ENCODE measurements at regions not wholly inside any gene's neighbourhood (a gene's known extent, or its start where the extent isn't known, plus 50 kb on each side); places are given as distances from the start of the nearest gene placed in this dataset.
"Not testable (repeated sequence)": the region's sequence is repeated elsewhere in the genome, so short reads cannot be mapped to it uniquely, and the experiment has no call there.

GRCh38 chr3:51604212-51604611, 65.7 kb downstream of the RAD54L2 start:
- Histone ChIP-seq H3K27ac (ENCODE audit: extremely low read length, insufficient read depth, low read length) (no peak overlapping the region), H4K20me1 (ENCODE audit: insufficient read depth, low read length) (no peaks in the 10 kb centered on the region; the same call in 1 of the 2 replicates), H2AFZ (ENCODE audit: low read length) (no peak overlapping the region), H3K4me2 (ENCODE audit: low read depth, low read length) (no peak overlapping the region), H3K4me3 (replicated peaks in 1 of 3; ENCODE audit: insufficient read depth in 1 of 3, low read depth in 2 of 3, low read length in 3 of 3) (no peak overlapping the region), H3K9me3 (ENCODE audit: low read length) (no peaks in the 10 kb centered on the region), H3K9ac (ENCODE audit: insufficient read depth, low read depth, low read length) (no peak overlapping the region), H3K27me3 (ENCODE audit: control insufficient read depth in 1 of 2, insufficient read depth in 2 of 2, low read length in 2 of 2) (no peaks in the 10 kb centered on the region), H3K79me2 (ENCODE audit: insufficient read depth, low read length) (no peaks in the 10 kb centered on the region), H3K4me1 (ENCODE audit: insufficient read depth, low read length) (peaks cover 7% of the 10 kb centered on the region), H3K36me3 (replicated peaks in 1 of 2; ENCODE audit: control insufficient read depth in 1 of 2, insufficient read depth in 2 of 2, low read length in 2 of 2) (no peaks in the 10 kb centered on the region; a peak in 2 of 5 replicates)
- ATAC-seq (no peak), DNase-seq (ENCODE audit: low spot score) (no peak), FAIRE-seq (no peak)
- TF ChIP-seq ZNF629 (CRISPR knock-in tag; conservative IDR thresholded peaks at IDR 0.05) (peak; percentile 53; the same call in 1 of the 2 replicates), ZNF138 (CRISPR knock-in tag; IDR thresholded peaks at IDR 0.05; ENCODE audit: low read depth) (no peak), STAT5B (CRISPR knock-in tag; IDR thresholded peaks at IDR 0.05) (no peak), YEATS4 (CRISPR knock-in tag; IDR thresholded peaks at IDR 0.05; ENCODE audit: borderline replicate concordance) (no peak)
- POLR2A ChIA-PET: no interaction called here
- in situ Hi-C loops (cut with HindIII; ENCODE audit: extremely low pct_ligation_motif_present, low pct_unique_long_range_greater_than_20kb) (no loop called here), intact Hi-C loops (cut with micrococcal nuclease; ENCODE audit: unreplicated experiment) (no loop called here)
- 86% methylated on average over 1 of the region's 1 CpG for WGBS (ENCODE audit: low lambda C conversion rate)
- BruUV-seq (replicated peaks): no TSS peak
- CTCF ChIA-PET (ENCODE audit: low intra/inter-chr PET ratio, low total read pairs): no interaction called here

DNA sequence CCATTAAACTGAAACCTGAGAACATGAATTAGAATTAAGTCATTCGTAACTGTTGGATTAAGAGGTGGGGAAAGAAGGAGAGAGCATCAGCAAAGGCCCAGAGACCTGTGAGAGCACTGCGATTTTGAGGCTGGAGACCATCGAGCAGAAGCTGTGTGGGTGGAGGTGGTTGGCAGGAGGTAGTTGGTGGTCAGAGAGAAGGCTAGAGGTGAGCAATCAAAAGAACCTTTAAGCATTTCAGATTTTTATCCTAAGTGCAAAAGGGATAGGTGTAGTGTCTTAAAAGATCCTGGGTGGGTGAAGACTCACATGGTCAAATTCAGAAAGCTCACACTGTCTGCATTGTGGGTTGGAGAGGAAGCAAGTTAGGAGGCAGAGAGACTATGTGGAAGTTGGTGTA, 65.1 kb upstream of the TEX264 start:
- WGBS (ENCODE audit: low lambda C conversion rate): 97% methylated on average over 3 of the region's 3 CpGs
- Histone ChIP-seq H3K27me3 (ENCODE audit: control insufficient read depth in 1 of 2, insufficient read depth in 2 of 2, low read length in 2 of 2) (no peaks in the 10 kb centered on the region), H3K79me2 (ENCODE audit: insufficient read depth, low read length) (no peaks in the 10 kb centered on the region), H3K9ac (ENCODE audit: insufficient read depth, low read depth, low read length) (no peak overlapping the region), H3K9me3 (ENCODE audit: low read length) (no peaks in the 10 kb centered on the region), H3K4me1 (ENCODE audit: insufficient read depth, low read length) (peaks cover 7% of the 10 kb centered on the region), H2AFZ (ENCODE audit: low read length) (no peak overlapping the region), H3K27ac (ENCODE audit: extremely low read length, insufficient read depth, low read length) (no peak overlapping the region), H4K20me1 (ENCODE audit: insufficient read depth, low read length) (no peaks in the 10 kb centered on the region; the same call in 1 of the 2 replicates), H3K36me3 (replicated peaks in 1 of 2; ENCODE audit: control insufficient read depth in 1 of 2, insufficient read depth in 2 of 2, low read length in 2 of 2) (no peaks in the 10 kb centered on the region; a peak in 2 of 5 replicates), H3K4me3 (replicated peaks in 1 of 3; ENCODE audit: insufficient read depth in 1 of 3, low read depth in 2 of 3, low read length in 3 of 3) (no peak overlapping the region), H3K4me2 (ENCODE audit: low read depth, low read length) (no peak overlapping the region)
- in situ Hi-C loops (cut with HindIII; ENCODE audit: extremely low pct_ligation_motif_present, low pct_unique_long_range_greater_than_20kb) (no loop called here), intact Hi-C loops (cut with micrococcal nuclease; ENCODE audit: unreplicated experiment) (no loop called here)
- CTCF ChIA-PET (ENCODE audit: low intra/inter-chr PET ratio, low total read pairs): no interaction called here
- TF ChIP-seq KAT8 (CRISPR knock-in tag; IDR thresholded peaks at IDR 0.05): no peak
- TF ChIP-seq, protein P1, sequence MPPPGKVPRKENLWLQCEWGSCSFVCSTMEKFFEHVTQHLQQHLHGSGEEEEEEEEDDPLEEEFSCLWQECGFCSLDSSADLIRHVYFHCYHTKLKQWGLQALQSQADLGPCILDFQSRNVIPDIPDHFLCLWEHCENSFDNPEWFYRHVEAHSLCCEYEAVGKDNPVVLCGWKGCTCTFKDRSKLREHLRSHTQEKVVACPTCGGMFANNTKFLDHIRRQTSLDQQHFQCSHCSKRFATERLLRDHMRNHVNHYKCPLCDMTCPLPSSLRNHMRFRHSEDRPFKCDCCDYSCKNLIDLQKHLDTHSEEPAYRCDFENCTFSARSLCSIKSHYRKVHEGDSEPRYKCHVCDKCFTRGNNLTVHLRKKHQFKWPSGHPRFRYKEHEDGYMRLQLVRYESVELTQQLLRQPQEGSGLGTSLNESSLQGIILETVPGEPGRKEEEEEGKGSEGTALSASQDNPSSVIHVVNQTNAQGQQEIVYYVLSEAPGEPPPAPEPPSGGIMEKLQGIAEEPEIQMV (CRISPR knock-in tag; IDR thresholded peaks at IDR 0.05; ENCODE audit: low read depth): no peak
- no peak for TF ChIP-seq ZFAT (CRISPR knock-in tag; conservative IDR thresholded peaks at IDR 0.05)
- TF ChIP-seq ZNF674 (CRISPR knock-in tag; IDR thresholded peaks at IDR 0.05; ENCODE audit: low read depth): no peak
- no peak for TF ChIP-seq NBN (conservative IDR thresholded peaks at IDR 0.05)
- TF ChIP-seq ZNF800 (CRISPR knock-in tag; IDR thresholded peaks at IDR 0.05): no peak
- ATAC-seq (no peak), DNase-seq (ENCODE audit: low spot score) (no peak), FAIRE-seq (no peak)
- BruUV-seq (replicated peaks): no TSS peak
- POLR2A ChIA-PET: no interaction called here

- in situ Hi-C loops (cut with HindIII; ENCODE audit: extremely low pct_ligation_motif_present, low pct_unique_long_range_greater_than_20kb); intact Hi-C loops (cut with micrococcal nuclease; ENCODE audit: unreplicated experiment); H3K9ac ChIP-seq (ENCODE audit: insufficient read depth, low read depth, low read length); POLR2A ChIA-PET; H3K9me3 ChIP-seq (ENCODE audit: low read length); H3K4me1 ChIP-seq (ENCODE audit: insufficient read depth, low read length); H3K4me3 ChIP-seq (replicated peaks in 1 of 3; ENCODE audit: insufficient read depth in 1 of 3, low read depth in 2 of 3, low read length in 3 of 3); H2AFZ ChIP-seq (ENCODE audit: low read length); H3K4me2 ChIP-seq (ENCODE audit: low read depth, low read length); H3K27ac ChIP-seq (ENCODE audit: extremely low read length, insufficient read depth, low read length); H3K36me3 ChIP-seq (replicated peaks in 1 of 2; ENCODE audit: control insufficient read depth in 1 of 2, insufficient read depth in 2 of 2, low read length in 2 of 2); DNase-seq (ENCODE audit: low spot score); BruUV-seq (replicated peaks); H3K27me3 ChIP-seq (ENCODE audit: control insufficient read depth in 1 of 2, insufficient read depth in 2 of 2, low read length in 2 of 2); ATAC-seq; FAIRE-seq; H3K79me2 ChIP-seq (ENCODE audit: insufficient read depth, low read length); H4K20me1 ChIP-seq (ENCODE audit: insufficient read depth, low read length); CTCF ChIA-PET (ENCODE audit: low intra/inter-chr PET ratio, low total read pairs): not testable (repeated sequence)
- WGBS (ENCODE audit: low lambda C conversion rate): 94% methylated on average over 3 of the region's 4 CpGs
These were observed 64.2 kb upstream of the TEX264 start for GRCh38 chr3:51606871-51607270.

Data from HepG2 (cell line).